ENCODE measurements at regions not wholly inside any gene's neighbourhood (a gene's known extent, or its start where the extent isn't known, plus 50 kb on each side); places are given as distances from the start of the nearest gene placed in this dataset.
"Not testable (repeated sequence)": the region's sequence is repeated elsewhere in the genome, so short reads cannot be mapped to it uniquely, and the experiment has no call there.

DNA sequence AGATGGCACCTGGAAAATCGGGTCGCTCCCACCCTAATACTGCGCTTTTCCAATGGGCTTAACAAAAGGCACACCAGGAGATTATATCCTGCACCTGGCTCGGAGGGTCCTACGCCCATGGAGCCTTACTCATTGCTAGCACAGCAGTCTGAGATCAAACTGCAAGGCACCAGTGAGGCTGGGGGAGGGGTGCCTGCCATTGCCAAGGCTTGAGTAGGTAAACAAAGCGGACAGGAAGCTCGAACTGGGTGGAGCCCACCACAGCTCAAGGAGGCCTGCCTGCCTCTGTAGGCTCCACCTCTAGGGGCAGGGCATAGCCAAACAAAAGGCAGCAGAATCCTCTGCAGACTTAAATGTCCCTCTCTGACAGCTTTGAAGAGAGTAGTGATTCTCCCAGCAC is 814.8 kb downstream of the SEMA5A start:
- ATAC-seq; H3K36me3 Mint-ChIP-seq; H3K27ac Mint-ChIP-seq; H3K4me3 Mint-ChIP-seq; H3K9me3 Mint-ChIP-seq (ENCODE audit: low read depth); CTCF ChIA-PET; DNase-seq; H3K4me1 Mint-ChIP-seq; H3K27me3 Mint-ChIP-seq: not testable (repeated sequence)

GRCh38 chr5:8740595-8740994 is 805.3 kb downstream of the SEMA5A start:
- H3K27ac Mint-ChIP-seq: no peak overlapping the region
- H3K27me3 Mint-ChIP-seq: no peaks in the 10 kb centered on the region
- CTCF ChIA-PET: no interaction called here
- DNase-seq: no peak
- no peaks in the 10 kb centered on the region for H3K4me1 Mint-ChIP-seq
- peaks cover 14% of the 10 kb centered on the region for H3K9me3 Mint-ChIP-seq (ENCODE audit: low read depth)
- ATAC-seq: no peak
- no peak overlapping the region for H3K4me3 Mint-ChIP-seq
- H3K36me3 Mint-ChIP-seq: no peaks in the 10 kb centered on the region

GRCh38 chr5:8749556-8749955 is 796.3 kb downstream of the SEMA5A start:
- CTCF ChIA-PET: no interaction called here
- H3K36me3 Mint-ChIP-seq: no peaks in the 10 kb centered on the region

GRCh38 chr5:8750100-8750499 is 795.8 kb downstream of the SEMA5A start:
- no peaks in the 10 kb centered on the region for H3K27me3 Mint-ChIP-seq
- CTCF ChIA-PET: no interaction called here
- no peak for DNase-seq
- peaks cover 6% of the 10 kb centered on the region for H3K9me3 Mint-ChIP-seq (ENCODE audit: low read depth)
- no peaks in the 10 kb centered on the region for H3K36me3 Mint-ChIP-seq
- no peak overlapping the region for H3K27ac Mint-ChIP-seq
- no peaks in the 10 kb centered on the region for H3K4me1 Mint-ChIP-seq
- H3K4me3 Mint-ChIP-seq: no peak overlapping the region
- ATAC-seq: no peak

More at GRCh38 chr5:8749556-8749955, 796.3 kb downstream of the SEMA5A start:
- ATAC-seq: no peak
- Mint-ChIP-seq H3K9me3 (ENCODE audit: low read depth) (peaks cover 6% of the 10 kb centered on the region), H3K27me3 (no peaks in the 10 kb centered on the region), H3K4me3 (no peak overlapping the region), H3K27ac (no peak overlapping the region), H3K4me1 (no peaks in the 10 kb centered on the region)
- no peak for DNase-seq

GRCh38 chr5:8751971-8752370 is 793.9 kb downstream of the SEMA5A start:
- no peak for ATAC-seq
- no peak overlapping the region for H3K4me3 Mint-ChIP-seq
- H3K4me1 Mint-ChIP-seq: no peaks in the 10 kb centered on the region
- H3K27ac Mint-ChIP-seq: no peak overlapping the region
- H3K9me3 Mint-ChIP-seq (ENCODE audit: low read depth): peaks cover 10% of the 10 kb centered on the region
- DNase-seq: no peak
- CTCF ChIA-PET: no interaction called here
- H3K27me3 Mint-ChIP-seq: no peaks in the 10 kb centered on the region
- no peaks in the 10 kb centered on the region for H3K36me3 Mint-ChIP-seq

GRCh38 chr5:8752595-8752994 is 793.3 kb downstream of the SEMA5A start:
- no peak for ATAC-seq

DNA sequence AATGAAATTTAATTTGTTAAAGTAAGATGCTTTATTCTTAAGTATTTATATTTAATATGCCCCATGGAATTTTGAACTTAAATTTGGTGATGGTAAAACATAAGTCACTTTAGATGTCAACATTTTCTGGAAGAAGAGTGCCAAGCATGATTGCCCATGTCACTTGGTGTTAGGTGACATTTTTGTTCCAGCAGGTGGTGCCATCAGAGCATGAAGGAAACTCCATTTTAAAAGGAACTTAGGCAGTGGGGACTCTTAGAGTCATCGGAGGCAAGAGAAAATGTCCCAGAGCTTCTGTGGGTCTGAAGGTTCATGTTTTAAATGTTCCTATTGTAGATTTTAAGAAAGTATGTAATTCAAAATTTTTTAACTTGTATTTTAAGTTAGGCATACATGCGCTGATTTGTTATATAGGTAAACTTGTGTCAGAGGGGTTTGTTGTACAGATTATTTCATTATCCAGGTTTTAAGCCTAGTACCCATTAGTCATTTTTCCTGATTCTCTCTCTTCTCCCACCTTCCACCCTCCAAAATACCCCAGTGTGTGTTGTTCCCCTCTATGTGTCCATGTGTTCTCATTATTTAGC is 789.3 kb downstream of the SEMA5A start:
- Mint-ChIP-seq H3K4me3 (no peak overlapping the region), H3K9me3 (ENCODE audit: low read depth) (peaks cover 17% of the 10 kb centered on the region), H3K36me3 (no peaks in the 10 kb centered on the region), H3K27ac (no peak overlapping the region), H3K4me1 (no peaks in the 10 kb centered on the region), H3K27me3 (no peaks in the 10 kb centered on the region)
- no peak for DNase-seq
- ATAC-seq: no peak
- CTCF ChIA-PET: no interaction called here

More at GRCh38 chr5:8752595-8752994, 793.3 kb downstream of the SEMA5A start:
- no peak overlapping the region for H3K4me3 Mint-ChIP-seq
- CTCF ChIA-PET: no interaction called here
- DNase-seq: no peak
- peaks cover 10% of the 10 kb centered on the region for H3K9me3 Mint-ChIP-seq (ENCODE audit: low read depth)
- no peaks in the 10 kb centered on the region for H3K27me3 Mint-ChIP-seq
- no peak overlapping the region for H3K27ac Mint-ChIP-seq
- H3K36me3 Mint-ChIP-seq: no peaks in the 10 kb centered on the region
- no peaks in the 10 kb centered on the region for H3K4me1 Mint-ChIP-seq

DNA sequence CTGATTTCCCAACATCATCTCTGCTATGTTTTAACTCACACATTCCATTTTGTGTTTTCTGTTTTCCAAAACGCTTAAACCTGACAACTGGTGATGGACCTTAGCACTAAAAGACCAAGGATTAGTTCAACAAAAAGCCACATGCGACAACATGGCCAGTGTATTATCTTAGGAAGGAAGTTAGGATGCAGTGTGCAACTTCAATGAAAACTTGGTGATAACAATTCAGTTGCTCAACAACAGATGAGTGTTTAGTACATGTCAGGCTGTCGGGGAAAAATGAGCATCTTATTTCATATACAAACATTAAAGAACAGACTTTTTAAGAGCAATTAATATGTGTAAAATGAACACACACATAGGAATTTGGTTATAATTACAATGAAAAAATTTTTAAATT is 780.0 kb downstream of the SEMA5A start:
- Mint-ChIP-seq H3K4me3 (no peak overlapping the region), H3K36me3 (no peaks in the 10 kb centered on the region), H3K27me3 (no peaks in the 10 kb centered on the region), H3K4me1 (no peaks in the 10 kb centered on the region), H3K27ac (no peak overlapping the region), H3K9me3 (ENCODE audit: low read depth) (peaks cover 2% of the 10 kb centered on the region)
- ATAC-seq: no peak
- CTCF ChIA-PET: no interaction called here
- DNase-seq: no peak

GRCh38 chr5:8766448-8766847 is 779.4 kb downstream of the SEMA5A start:
- Mint-ChIP-seq H3K36me3 (no peaks in the 10 kb centered on the region), H3K27ac (no peak overlapping the region)
- ATAC-seq: no peak

DNA sequence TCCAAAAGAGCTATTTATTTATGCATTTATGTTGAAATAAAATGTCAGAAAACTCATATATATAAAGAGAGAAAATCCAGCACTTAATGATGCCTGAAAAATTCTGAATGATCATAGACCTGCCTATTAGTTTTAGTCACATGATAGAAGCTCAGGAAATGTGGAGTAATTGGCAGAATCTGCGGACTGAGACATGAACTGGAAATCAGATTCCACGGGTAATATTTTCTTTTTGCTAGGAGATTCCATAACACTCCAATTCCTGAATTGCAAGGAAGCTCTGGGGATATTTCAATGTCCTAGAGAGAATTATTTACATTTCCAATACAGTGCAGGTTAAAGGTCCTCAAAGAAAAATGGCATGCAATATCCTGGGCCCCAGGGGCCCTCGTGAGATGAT is 778.8 kb downstream of the SEMA5A start:
- Mint-ChIP-seq H3K4me3 (no peak overlapping the region), H3K27me3 (no peaks in the 10 kb centered on the region), H3K27ac (no peak overlapping the region), H3K36me3 (no peaks in the 10 kb centered on the region), H3K4me1 (no peaks in the 10 kb centered on the region), H3K9me3 (ENCODE audit: low read depth) (no peaks in the 10 kb centered on the region)
- CTCF ChIA-PET: no interaction called here
- no peak for DNase-seq
- ATAC-seq: no peak

More at GRCh38 chr5:8766448-8766847, 779.4 kb downstream of the SEMA5A start:
- H3K27me3 Mint-ChIP-seq: no peaks in the 10 kb centered on the region
- no peak for DNase-seq
- H3K4me3 Mint-ChIP-seq: no peak overlapping the region
- CTCF ChIA-PET: no interaction called here
- no peaks in the 10 kb centered on the region for H3K4me1 Mint-ChIP-seq
- no peaks in the 10 kb centered on the region for H3K9me3 Mint-ChIP-seq (ENCODE audit: low read depth)

- DNase-seq: no peak
- Mint-ChIP-seq H3K27ac (no peak overlapping the region), H3K9me3 (ENCODE audit: low read depth) (no peaks in the 10 kb centered on the region), H3K4me1 (no peaks in the 10 kb centered on the region), H3K27me3 (no peaks in the 10 kb centered on the region), H3K36me3 (no peaks in the 10 kb centered on the region), H3K4me3 (no peak overlapping the region)
- CTCF ChIA-PET: no interaction called here
- ATAC-seq: no peak
Observed at GRCh38 chr5:8767746-8768145, 778.1 kb downstream of the SEMA5A start.

DNA sequence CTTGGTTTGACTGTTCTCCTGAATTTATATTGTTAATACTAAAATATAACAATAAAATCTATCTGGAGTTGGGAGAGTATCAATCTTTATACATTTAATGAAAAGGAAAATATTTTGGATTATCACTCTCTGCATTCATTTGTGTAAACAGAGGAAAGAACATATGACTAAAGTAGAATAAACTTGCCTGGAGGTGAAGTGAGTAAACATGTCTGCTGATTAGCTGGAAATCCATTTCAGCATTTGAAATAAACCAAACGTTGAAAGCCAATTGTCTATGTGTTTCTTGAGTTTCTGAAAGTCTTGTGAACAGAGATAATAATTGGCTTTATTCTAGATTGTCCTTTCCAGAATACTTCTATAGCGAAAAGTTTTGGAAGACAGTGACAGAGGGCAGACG is 776.2 kb downstream of the SEMA5A start:
- DNase-seq (no peak), ATAC-seq (no peak)
- CTCF ChIA-PET: no interaction called here
- no peaks in the 10 kb centered on the region for H3K4me1 Mint-ChIP-seq
- peaks cover 2% of the 10 kb centered on the region for H3K9me3 Mint-ChIP-seq (ENCODE audit: low read depth)
- H3K27me3 Mint-ChIP-seq: no peaks in the 10 kb centered on the region
- no peak overlapping the region for H3K4me3 Mint-ChIP-seq
- no peak overlapping the region for H3K27ac Mint-ChIP-seq
- H3K36me3 Mint-ChIP-seq: no peaks in the 10 kb centered on the region

- CTCF ChIA-PET: no interaction called here
- peaks cover 2% of the 10 kb centered on the region for H3K9me3 Mint-ChIP-seq (ENCODE audit: low read depth)
Observed at GRCh38 chr5:8770431-8770830, 775.4 kb downstream of the SEMA5A start.

DNA sequence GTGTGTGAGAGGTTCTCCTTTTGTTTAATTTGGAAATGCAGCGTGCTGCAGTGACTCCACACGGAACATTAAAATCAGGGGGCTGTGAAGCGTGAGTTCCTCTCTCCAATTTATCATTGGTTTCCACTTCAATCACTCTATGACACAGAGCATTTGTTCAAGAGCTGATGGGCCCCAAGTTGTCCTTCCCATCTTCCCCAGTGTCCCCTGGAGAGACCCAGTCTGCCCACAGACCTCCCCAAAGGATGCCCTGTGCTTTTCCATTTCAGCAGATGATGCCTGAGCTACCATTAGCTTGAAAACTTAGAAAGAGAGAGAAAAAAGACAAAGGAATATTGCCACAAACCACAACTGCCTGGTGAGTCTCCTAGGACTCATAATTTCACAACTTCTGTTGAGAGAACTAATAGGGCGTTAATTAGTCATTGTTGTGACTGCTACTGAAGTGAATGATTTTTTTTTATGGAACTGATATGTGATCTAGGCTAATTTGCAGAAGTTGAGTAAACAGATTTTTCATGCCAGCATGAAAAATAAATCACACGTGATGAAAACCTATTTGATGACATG is 772.7 kb downstream of the SEMA5A start:
- no peaks in the 10 kb centered on the region for H3K27me3 Mint-ChIP-seq

More at GRCh38 chr5:8770431-8770830, 775.4 kb downstream of the SEMA5A start:
- Mint-ChIP-seq H3K4me1 (no peaks in the 10 kb centered on the region), H3K4me3 (no peak overlapping the region), H3K36me3 (no peaks in the 10 kb centered on the region), H3K27me3 (no peaks in the 10 kb centered on the region), H3K27ac (no peak overlapping the region)
- DNase-seq (no peak), ATAC-seq (no peak)

GRCh38 chr5:8784692-8785091 is 761.2 kb downstream of the SEMA5A start:
- Mint-ChIP-seq H3K27ac (no peak overlapping the region), H3K4me3 (no peak overlapping the region), H3K27me3 (no peaks in the 10 kb centered on the region), H3K4me1 (no peaks in the 10 kb centered on the region), H3K9me3 (ENCODE audit: low read depth) (peaks cover 19% of the 10 kb centered on the region), H3K36me3 (no peaks in the 10 kb centered on the region)
- ATAC-seq: no peak
- CTCF ChIA-PET: no interaction called here
- no peak for DNase-seq

More for the DNA sequence above, 772.7 kb downstream of the SEMA5A start:
- Mint-ChIP-seq H3K4me3 (no peak overlapping the region), H3K36me3 (no peaks in the 10 kb centered on the region), H3K9me3 (ENCODE audit: low read depth) (peaks cover 4% of the 10 kb centered on the region), H3K4me1 (no peaks in the 10 kb centered on the region), H3K27ac (no peak overlapping the region)
- ATAC-seq (no peak), DNase-seq (no peak)
- CTCF ChIA-PET: no interaction called here

Measured in activated CD8-positive, alpha-beta memory T cell treated with anti-CD3 and anti-CD28 coated beads, Interleukin-2, amount 10 ng/mL, durations not matched to agents 7 days and 5 days (primary cell).